GM23338 (cell line): ENCODE measurements at regions not wholly inside any gene's neighbourhood (a gene's known extent, or its start where the extent isn't known, plus 50 kb on each side); places are given as distances from the start of the nearest gene placed in this dataset.

Experiments
- ATAC-seq: fragments of 200-7000 bp; cut with Tn5 transposase; 3 replicates; pipeline ENCODE4 v1.9.1; 2020
- DNase-seq: peaks from one replicate; pipeline ENCODE4 v3.0.0-alpha.2; 2015; ENCODE audit warnings: low spot score
- H2AFZ ChIP-seq: fragments of 200-600 bp; sonication (generic); 2 replicates; pipeline ENCODE4 v1.8.0; 2016; ENCODE audit warnings: antibody characterized with exemption, mild to moderate bottlenecking, moderate library complexity
- H3F3A ChIP-seq: fragments of 200-600 bp; sonication (generic); replicated peaks from 2 replicates; pipeline ENCODE4 v1.8.0; 2017; ENCODE audit warnings: antibody characterized with exemption, mixed run types, low read depth
- H3K27ac ChIP-seq: fragments of 200-600 bp; sonication (generic); 2 replicates; pipeline ENCODE4 v1.6.1; 2016; ENCODE audit warnings: low read depth
- H3K27me3 ChIP-seq: fragments of 200-600 bp; sonication (generic); 2 replicates; pipeline ENCODE4 v1.8.0; 2016; ENCODE audit warnings: mild to moderate bottlenecking, mixed run types, moderate library complexity; ENCODE audit not compliant: insufficient read depth
- H3K36me3 ChIP-seq: fragments of 200-600 bp; sonication (generic); 2 replicates; pipeline ENCODE4 v1.8.0; 2016; ENCODE audit warnings: mild to moderate bottlenecking; ENCODE audit not compliant: insufficient read depth
- H3K4me1 ChIP-seq: fragments of 200-600 bp; sonication (generic); 2 replicates; pipeline ENCODE4 v1.8.0; 2016; ENCODE audit warnings: mild to moderate bottlenecking, moderate library complexity; ENCODE audit not compliant: insufficient read depth
- H3K4me2 ChIP-seq: fragments of 200-600 bp; sonication (generic); 2 replicates; pipeline ENCODE4 v1.7.1; 2017; ENCODE audit warnings: mixed run types
- H3K4me3 ChIP-seq: fragments of 200-600 bp; sonication (generic); 2 replicates; pipeline ENCODE4 v1.6.1; 2016; ENCODE audit warnings: mixed run types
- H3K79me2 ChIP-seq: fragments of 200-600 bp; sonication (generic); replicated peaks from 2 replicates; pipeline ENCODE4 v1.8.0; 2017; ENCODE audit warnings: mild to moderate bottlenecking; ENCODE audit not compliant: insufficient read depth
- H3K9me2 ChIP-seq: fragments of 200-600 bp; sonication (generic); 2 replicates; pipeline ENCODE4 v1.8.0; 2017; ENCODE audit not compliant: insufficient read depth
- H4K20me1 ChIP-seq: fragments of 200-600 bp; sonication (generic); replicated peaks from 2 replicates; pipeline ENCODE4 v1.8.0; 2017; ENCODE audit warnings: mild to moderate bottlenecking; ENCODE audit not compliant: insufficient read depth
- H3K27ac Mint-ChIP-seq: 2 replicates; pipeline ENCODE4 v1.8.0; 2020; ENCODE audit warnings: inconsistent platforms, mild to moderate bottlenecking, moderate library complexity, mixed read lengths
- H3K27me3 Mint-ChIP-seq: 3 replicates; pipeline ENCODE4 v1.8.0; 2022; ENCODE audit warnings: low read depth, mild to moderate bottlenecking, moderate library complexity, mixed read lengths, inconsistent platforms; ENCODE audit not compliant: insufficient read depth, poor library complexity
- H3K36me3 Mint-ChIP-seq: 3 replicates; pipeline ENCODE4 v1.8.0; 2021; ENCODE audit warnings: low read depth, mild to moderate bottlenecking, inconsistent platforms, moderate library complexity, mixed read lengths
- H3K4me1 Mint-ChIP-seq: 3 replicates; pipeline ENCODE4 v1.8.0; 2020; ENCODE audit warnings: mild to moderate bottlenecking, inconsistent platforms, mixed read lengths
- H3K4me3 Mint-ChIP-seq: 3 replicates; pipeline ENCODE4 v1.8.0; 2021; ENCODE audit warnings: moderate library complexity, mild to moderate bottlenecking, inconsistent platforms, mixed read lengths
- H3K9me3 Mint-ChIP-seq: 3 replicates; pipeline ENCODE4 v1.8.0; 2020; ENCODE audit warnings: moderate library complexity, mild to moderate bottlenecking, inconsistent platforms, mixed read lengths
- CTCF ChIP-seq, 2 experiments: fragments of 200-600 bp in 1 of 2; sonication (generic) in 1 of 2; conservative IDR thresholded peaks; 2 replicates each; pipeline versions ENCODE4 v1.5.1 to v1.6.1; 2016 to 2017; ENCODE audit warnings: antibody characterized with exemption in 2 of 2, low read depth in 2 of 2, mild to moderate bottlenecking in 2 of 2, moderate library complexity in 1 of 2
- EZH2phosphoT487 ChIP-seq: fragments of 200-600 bp; sonication (generic); IDR thresholded peaks from one replicate; pipeline ENCODE4 v1.8.1; 2018; ENCODE audit warnings: antibody characterized with exemption; ENCODE audit not compliant: unreplicated experiment
- NANOG ChIP-seq: IDR thresholded peaks from 2 replicates; pipeline ENCODE4 v1.6.1; 2016; ENCODE audit warnings: antibody characterized with exemption, borderline replicate concordance
- POLR2AphosphoS5 ChIP-seq: IDR thresholded peaks from 2 replicates; pipeline ENCODE4 v1.6.1; 2016; ENCODE audit warnings: antibody characterized with exemption, low read depth
- REST ChIP-seq: IDR thresholded peaks from one replicate; pipeline ENCODE4 v1.6.1; 2018; ENCODE audit warnings: antibody characterized with exemption; ENCODE audit not compliant: unreplicated experiment
- STAT1 ChIP-seq: IDR thresholded peaks from one replicate; pipeline ENCODE4 v1.6.1; 2016; ENCODE audit warnings: antibody characterized with exemption; ENCODE audit not compliant: unreplicated experiment
- ZNF114 ChIP-seq: fragments of 250-450 bp; sonication (Bioruptor Pico); IDR thresholded peaks from 2 replicates; pipeline ENCODE4 v1.5.0; 2020; ENCODE audit warnings: mild to moderate bottlenecking, moderate library complexity
- ZNF331 ChIP-seq: fragments of 250-450 bp; sonication (Bioruptor Pico); IDR thresholded peaks from 2 replicates; pipeline ENCODE4 v1.5.0; 2020; ENCODE audit warnings: low read depth, mild to moderate bottlenecking, moderate library complexity
- ZNF462 ChIP-seq: fragments of 250-450 bp; sonication (Bioruptor Pico); IDR thresholded peaks from 2 replicates; pipeline ENCODE4 v1.5.0; 2020; ENCODE audit warnings: mild to moderate bottlenecking, moderate library complexity

GRCh38 chr4:125639182-125639621 is 324.4 kb downstream of the FAT4 start:
- ATAC-seq = peak; percentile 97
- Mint-ChIP-seq H3K4me3 (peak overlapping the region; percentile 30), H3K27me3 (peaks cover 2% of the 10 kb centered on the region)

More at GRCh38 chr4:125639182-125639621, 324.4 kb downstream of the FAT4 start:
- Histone ChIP-seq H4K20me1 (no peaks in the 10 kb centered on the region), H3F3A (0 out of 2 replicates have a peak, but pooled peaks cover 5% of the 10 kb centered on the region), H3K27me3 (no peaks in the 10 kb centered on the region), H3K4me2 (peak overlapping the region; percentile 14; the same call in 1 of the 2 replicates), H3K27ac (peak overlapping the region; percentile 82), H3K79me2 (no peaks in the 10 kb centered on the region), H3K4me1 (peaks cover 41% of the 10 kb centered on the region), H3K4me3 (no peak overlapping the region), H3K9me2 (peaks cover 15% of the 10 kb centered on the region; the same call in 1 of the 2 replicates), H2AFZ (no peak overlapping the region; the same call in 1 of the 2 replicates), H3K36me3 (no peaks in the 10 kb centered on the region)
- Mint-ChIP-seq H3K4me1 (peaks cover 51% of the 10 kb centered on the region), H3K9me3 (peaks cover 13% of the 10 kb centered on the region), H3K36me3 (peaks cover 18% of the 10 kb centered on the region), H3K27ac (peak overlapping the region; percentile 71)
- DNase-seq = peak; percentile 88
- TF ChIP-seq ZNF331 (CRISPR knock-in tag) (no peak), REST (no peak), NANOG (peak; percentile 82), STAT1 (no peak), POLR2AphosphoS5 (peak; percentile 39; the same call in 1 of the 2 replicates), CTCF (conservative IDR thresholded peaks at IDR 0.05; ENCODE audit: low read depth in 2 of 2) (no peak), EZH2phosphoT487 (no peak), ZNF462 (CRISPR knock-in tag) (peak; percentile 76), ZNF114 (CRISPR knock-in tag) (no peak)
